MM.1S (cell line): ENCODE measurements at regions not wholly inside any gene's neighbourhood (a gene's known extent, or its start where the extent isn't known, plus 50 kb on each side); places are given as distances from the start of the nearest gene placed in this dataset.

Experiments used
- EZH2 ChIP-seq: fragments of 300-600 bp; sonication (generic); optimal IDR thresholded peaks from 2 replicates; pipeline ENCODE3; 2017; ENCODE audit warnings: low read depth, mild to moderate bottlenecking, antibody characterized with exemption, low read length, mixed read lengths
- EZH2phosphoT487 ChIP-seq: fragments of 300-600 bp; sonication (generic); IDR thresholded peaks from 2 replicates; pipeline ENCODE4 v1.6.1; 2018; ENCODE audit warnings: antibody characterized with exemption, low read length
- TF ChIP-seq, protein P1 (sequence below): fragments of 300-600 bp; sonication (generic); IDR thresholded peaks from 2 replicates; pipeline ENCODE4 v1.5.1; 2016; ENCODE audit warnings: antibody characterized with exemption, low read length, mixed read lengths

GRCh38 chr10:107450056-107450455 lies 285.6 kb upstream of the SORCS1 start:
- TF ChIP-seq EZH2 (no peak), EZH2phosphoT487 (no peak)
- TF ChIP-seq, protein P1, sequence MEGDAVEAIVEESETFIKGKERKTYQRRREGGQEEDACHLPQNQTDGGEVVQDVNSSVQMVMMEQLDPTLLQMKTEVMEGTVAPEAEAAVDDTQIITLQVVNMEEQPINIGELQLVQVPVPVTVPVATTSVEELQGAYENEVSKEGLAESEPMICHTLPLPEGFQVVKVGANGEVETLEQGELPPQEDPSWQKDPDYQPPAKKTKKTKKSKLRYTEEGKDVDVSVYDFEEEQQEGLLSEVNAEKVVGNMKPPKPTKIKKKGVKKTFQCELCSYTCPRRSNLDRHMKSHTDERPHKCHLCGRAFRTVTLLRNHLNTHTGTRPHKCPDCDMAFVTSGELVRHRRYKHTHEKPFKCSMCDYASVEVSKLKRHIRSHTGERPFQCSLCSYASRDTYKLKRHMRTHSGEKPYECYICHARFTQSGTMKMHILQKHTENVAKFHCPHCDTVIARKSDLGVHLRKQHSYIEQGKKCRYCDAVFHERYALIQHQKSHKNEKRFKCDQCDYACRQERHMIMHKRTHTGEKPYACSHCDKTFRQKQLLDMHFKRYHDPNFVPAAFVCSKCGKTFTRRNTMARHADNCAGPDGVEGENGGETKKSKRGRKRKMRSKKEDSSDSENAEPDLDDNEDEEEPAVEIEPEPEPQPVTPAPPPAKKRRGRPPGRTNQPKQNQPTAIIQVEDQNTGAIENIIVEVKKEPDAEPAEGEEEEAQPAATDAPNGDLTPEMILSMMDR: no peak
